Left cardiac atrium (tissue), 4 donors: ENCODE measurements at regions not wholly inside any gene's neighbourhood (a gene's known extent, or its start where the extent isn't known, plus 50 kb on each side); places are given as distances from the start of the nearest gene placed in this dataset.
A peak's percentile ranks its signal among the peaks of the same experiment; 100 is the strongest.
"Not testable (repeated sequence)": the region's sequence is repeated elsewhere in the genome, so short reads cannot be mapped to it uniquely, and the experiment has no call there.

Source experiments
- ATAC-seq, 2 donors: fragments of 200-7000 bp; cut with Tn5 transposase; one replicate each; pipeline ENCODE4 v1.9.1; 2020; ENCODE audit warnings: mild to moderate bottlenecking in 2 of 2, moderate library complexity in 2 of 2
- DNase-seq: peaks from one replicate; pipeline ENCODE4 v3.0.0-alpha.2; 2020
- intact Hi-C, 2 donors: fragments of 100-400 bp; cut with DNase I; formaldehyde crosslinking; loops; one replicate each; pipeline versions ENCODE4 v1.14.1 to v1.15.1; 2022 to 2023
- donor health status: DM: no; HTN: yes; CAD: no.
- donor health status: DM: no; HTN: yes; CAD: no; lungs with severe emphysema.
- donor health status: DM: yes; HTN: yes; CAD: no.
- donor health status: Dilated cardiomyopathy.

DNA sequence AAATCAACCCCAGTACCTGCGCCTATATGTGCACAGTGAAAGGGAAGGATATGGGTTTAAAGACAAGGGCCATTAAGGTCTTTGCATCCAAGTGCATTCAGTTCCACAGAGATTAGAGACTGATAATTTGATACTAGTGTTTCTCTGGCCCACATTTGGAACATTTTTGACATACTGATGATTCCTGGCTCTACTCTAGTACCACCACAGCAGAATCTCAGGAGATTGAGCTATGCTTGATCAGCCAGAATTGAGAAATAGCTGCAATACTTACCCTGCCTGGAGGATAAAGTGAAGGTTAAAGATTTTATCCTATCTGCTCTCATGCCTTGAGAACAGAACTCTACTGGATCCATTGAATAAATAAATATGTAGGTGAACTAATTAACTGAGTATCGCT is 1267.8 kb downstream of the SUCLG1 start:
- intact Hi-C loops: no loop called here
- DNase-seq (no peak), ATAC-seq (no peak)

DNA sequence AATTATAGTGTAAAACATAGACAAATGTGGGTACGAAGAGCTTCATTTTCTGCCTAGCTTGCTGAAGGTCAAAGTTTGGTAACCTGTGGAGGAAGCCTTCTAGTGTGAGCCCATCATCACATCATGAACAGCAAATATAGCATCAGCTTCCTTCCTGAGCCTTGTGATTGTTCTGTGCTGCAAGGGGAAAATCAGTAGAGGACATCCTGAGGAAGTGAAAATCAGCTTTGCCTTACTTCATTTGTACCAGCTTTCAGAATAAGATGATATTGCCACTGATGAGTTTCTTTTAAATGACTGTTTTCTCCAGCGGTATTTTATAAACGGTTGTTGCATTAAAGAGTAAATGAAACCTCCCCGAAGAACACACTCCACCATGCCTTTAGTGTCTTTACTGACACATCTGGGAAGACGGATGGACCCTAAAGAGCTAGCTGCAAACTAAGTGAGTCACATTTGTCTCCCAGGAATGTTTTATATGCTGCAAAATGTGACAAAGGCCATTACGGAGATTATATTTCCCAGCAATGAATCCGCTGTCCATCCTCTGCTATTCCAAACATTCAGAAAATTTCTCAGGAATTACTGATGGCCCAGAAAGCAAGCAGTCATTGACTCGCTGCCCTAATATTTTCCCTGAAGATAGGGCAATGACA is 1272.8 kb downstream of the SUCLG1 start:
- intact Hi-C loops: no loop called here
- ATAC-seq (no peak), DNase-seq (no peak)

DNA sequence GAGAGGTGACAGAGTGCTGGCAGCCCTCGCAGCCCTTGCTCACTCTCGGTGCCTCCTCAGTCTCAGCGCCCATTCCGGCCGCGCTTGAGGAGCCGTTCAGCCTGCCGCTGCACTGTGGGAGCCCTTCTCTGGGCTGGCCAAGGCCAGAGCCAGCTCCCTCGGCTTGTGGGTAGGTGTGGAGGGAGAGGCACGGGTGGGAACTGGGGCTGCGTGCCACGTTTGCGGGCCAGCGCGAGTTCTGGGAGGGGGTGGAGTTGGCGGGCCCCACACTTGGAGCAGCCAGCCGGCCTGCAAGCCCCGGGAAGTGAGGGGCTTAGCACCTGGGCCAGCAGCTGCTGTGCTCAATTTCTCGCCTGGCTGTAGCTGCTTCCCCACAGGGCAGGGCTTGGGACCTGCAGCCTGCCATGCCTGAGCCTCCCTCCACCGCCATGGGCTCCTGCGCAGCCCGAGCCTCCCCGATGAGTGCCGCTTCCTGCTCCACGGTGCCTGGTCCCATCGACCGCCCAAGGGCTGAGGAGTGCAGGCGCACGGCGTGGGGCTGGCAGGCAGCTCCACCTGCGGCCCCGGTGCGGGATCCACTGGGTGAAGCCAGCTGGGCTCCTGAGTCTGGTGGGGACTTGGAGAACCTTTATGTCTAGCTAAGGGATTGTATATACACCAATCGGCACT is 1278.1 kb downstream of the SUCLG1 start:
- ATAC-seq, intact Hi-C loops, DNase-seq: not testable (repeated sequence)

DNA sequence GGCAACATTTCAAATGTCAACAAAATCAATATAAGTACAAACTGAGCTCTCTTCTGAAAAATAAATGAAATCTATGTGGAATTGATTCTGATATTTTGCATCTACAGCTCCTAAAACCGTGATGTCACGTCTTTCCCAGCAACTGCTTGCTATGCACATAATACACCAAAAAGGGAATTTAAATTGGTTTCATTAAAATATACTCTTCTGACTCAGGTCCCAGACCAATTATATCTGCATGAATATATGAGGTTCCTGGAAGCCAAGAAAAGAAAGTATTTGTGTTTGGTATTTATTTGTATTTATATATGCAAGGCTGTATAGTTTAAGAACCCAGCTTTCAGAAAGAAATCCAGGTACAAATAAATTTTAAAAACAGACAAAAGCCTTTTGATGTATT is 1282.5 kb downstream of the SUCLG1 start:
- ATAC-seq (no peak), DNase-seq (no peak)
- intact Hi-C loops: no loop called here

DNA sequence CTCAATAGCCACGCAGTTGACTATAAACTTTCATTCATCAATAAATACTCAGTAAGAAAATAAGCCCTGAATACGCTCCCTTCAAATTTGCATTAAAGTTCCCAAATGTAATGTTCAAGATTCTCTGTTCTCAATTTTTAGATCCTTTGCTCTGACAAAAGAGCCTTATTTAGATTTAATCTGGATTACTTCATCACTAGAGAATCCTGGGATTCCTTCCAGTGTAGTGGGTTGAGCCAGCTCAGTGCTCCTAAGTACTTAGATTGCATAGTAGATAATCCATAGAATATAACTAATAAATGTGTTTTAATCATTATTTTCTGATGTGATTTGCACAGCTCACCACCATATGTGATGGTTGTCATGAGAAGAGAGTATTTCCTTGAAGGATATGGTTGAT is 1286.2 kb downstream of the SUCLG1 start:
- no peak for DNase-seq
- intact Hi-C loops: no loop called here
- ATAC-seq: no peak

DNA sequence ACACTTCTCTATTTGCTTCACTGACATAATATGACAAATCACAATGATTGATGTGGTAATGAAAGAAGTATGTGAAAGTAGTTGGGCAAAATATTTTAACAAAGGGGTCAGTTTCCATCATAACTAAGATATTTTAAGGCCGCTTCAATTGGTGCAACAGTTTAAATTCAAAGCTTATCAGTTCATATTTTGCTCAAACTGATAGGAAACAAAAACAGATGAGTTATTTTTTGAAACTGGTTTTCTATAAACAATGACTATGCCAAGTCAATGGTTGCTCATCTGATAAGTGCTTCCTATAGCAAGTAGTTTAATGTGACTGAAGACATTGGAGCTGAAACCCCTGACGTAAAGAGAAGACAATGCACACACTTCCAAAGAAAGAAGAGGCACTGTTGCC is 1290.7 kb downstream of the SUCLG1 start:
- no peak for ATAC-seq
- intact Hi-C loops: no loop called here
- DNase-seq: no peak

DNA sequence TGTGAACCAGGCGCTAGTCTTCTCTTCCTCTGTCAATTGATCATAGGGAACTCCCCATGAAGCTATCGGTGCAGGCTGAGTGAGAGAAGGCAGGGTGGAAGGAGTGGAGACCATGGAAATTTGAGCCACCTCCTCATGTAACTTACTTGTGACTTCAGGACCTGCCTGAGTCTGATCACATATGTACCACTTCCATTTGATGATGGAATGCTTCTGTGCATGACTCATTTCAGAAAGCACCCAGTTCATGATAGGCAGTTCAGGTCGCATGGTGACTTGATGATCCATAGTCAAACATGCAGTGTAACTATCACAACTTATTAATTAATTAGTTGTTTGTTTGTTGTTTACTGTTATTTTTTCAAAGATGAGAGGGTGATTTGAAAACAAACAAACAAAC is 1296.7 kb downstream of the SUCLG1 start:
- DNase-seq: no peak
- intact Hi-C loops: no loop called here
- no peak for ATAC-seq

DNA sequence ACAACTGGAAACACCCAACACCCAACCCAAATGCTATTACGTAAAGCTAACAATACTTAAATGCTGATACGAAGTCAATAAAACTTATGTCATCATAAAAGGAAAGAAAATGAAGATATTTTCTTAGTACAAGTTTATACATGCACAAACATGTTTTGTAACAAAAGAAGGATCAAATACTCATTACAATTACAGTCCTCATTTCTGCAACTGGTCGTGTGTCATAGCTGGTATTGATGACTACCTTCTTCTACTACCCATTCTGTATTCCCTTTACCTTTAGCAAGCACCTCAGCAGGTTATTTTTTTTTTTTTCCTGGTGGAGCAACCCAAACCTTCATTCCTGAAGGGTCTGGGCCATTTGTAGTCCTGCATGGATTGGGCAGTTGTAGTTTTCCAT is 1298.5 kb downstream of the SUCLG1 start:
- no peak for ATAC-seq
- intact Hi-C loops: no loop called here

DNA sequence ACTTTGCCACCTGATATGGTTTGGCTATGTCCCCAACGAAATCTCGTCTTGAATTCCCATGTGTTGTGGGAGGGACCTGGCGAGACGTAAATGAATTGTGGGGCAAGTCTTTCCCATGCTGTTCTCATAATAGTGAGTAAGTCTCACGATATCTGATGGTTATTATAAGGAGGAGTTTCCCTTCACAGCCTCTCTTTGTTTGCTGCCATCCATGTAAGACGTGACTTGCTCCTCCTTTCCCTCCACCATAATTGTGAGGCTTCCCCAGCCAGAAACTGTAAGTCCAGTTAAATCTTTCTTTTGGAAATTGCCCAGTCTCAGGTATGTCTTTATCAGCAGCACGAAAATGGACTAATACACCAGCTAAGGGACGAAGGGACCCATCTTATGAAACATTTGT is 1303.3 kb downstream of the SUCLG1 start:
- intact Hi-C loops: no loop called here
- DNase-seq: no peak
- no peak for ATAC-seq

More for the DNA sequence above, 1298.5 kb downstream of the SUCLG1 start:
- no peak for DNase-seq

DNA sequence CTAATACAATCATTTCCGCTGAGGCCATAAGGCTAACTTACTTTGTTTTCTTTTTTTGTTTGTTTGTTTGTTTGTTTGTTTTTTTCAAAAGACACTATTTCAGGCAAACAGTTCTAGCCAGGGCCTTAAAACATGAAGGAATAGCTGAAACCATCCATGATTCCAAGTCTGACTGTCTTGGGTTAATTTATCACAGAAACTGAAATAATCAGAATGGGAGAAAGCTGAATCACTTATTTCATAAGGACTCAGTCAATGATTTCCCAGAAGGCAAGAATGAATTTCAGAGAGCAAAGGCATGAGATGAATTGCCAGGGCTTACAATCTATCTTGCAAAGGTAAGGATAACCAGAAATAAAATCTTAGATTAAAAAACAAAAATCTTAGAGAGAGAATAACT is 1315.1 kb downstream of the SUCLG1 start:
- intact Hi-C loops: no loop called here
- DNase-seq (no peak), ATAC-seq (no peak)

DNA sequence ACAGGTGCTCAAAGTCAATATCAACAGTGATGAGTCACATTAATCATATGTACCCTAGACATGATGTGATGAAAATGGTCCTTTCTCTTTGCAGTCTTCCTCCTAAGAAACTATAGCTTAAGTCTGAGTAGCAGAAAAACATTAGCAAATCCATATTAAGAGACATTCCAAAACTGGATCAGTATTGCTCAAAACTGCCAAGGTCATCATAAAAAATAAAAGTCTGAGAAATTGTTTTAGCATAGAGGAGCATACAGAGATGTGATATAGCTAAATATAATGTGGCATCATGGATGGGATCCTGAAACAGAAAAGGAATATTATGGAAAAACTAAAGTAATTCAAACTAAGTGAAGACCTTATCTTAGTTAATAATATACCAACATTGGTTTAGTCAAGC is 1316.1 kb downstream of the SUCLG1 start:
- DNase-seq (no peak), ATAC-seq (no peak)
- intact Hi-C loops: no loop called here

DNA sequence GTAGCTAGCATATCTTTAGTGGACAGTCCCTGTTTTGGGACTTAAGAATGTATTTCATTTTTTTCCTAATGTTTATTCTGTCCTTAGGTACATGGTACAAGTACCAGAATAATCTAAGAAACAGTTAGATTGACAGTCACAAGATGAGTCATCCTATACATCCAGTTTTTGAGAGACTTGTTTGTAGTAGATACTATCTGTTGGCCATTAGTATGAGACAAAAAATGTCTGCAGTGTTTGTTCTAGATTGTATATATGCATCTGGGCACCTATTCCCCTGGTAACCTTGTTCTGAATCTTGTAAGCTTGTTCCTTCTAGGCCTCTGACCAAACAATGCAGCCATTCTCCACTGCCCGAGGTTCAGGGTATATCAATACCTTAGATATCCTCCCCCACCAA is 1343.5 kb downstream of the SUCLG1 start:
- intact Hi-C loops: no loop called here
- no peak for ATAC-seq
- DNase-seq: no peak

DNA sequence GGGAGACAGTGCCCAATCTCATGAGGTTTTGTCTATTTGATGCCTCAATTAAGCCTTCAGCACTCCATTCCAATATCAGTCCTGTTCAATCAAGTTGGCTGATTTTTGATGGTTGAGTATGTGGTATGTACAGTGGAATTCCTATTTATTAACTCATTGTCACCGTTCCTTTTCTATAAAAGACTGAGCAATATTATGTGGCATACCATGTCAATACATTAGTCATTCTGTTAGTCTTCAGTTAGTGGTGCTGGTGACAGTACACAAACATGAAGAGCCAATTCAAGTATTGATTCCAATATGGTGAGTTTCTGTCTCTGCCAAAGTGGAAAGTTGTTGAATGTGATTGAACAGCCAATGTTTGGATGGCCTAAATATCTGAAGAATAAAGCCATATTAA is 1343.9 kb downstream of the SUCLG1 start:
- intact Hi-C loops: no loop called here

DNA sequence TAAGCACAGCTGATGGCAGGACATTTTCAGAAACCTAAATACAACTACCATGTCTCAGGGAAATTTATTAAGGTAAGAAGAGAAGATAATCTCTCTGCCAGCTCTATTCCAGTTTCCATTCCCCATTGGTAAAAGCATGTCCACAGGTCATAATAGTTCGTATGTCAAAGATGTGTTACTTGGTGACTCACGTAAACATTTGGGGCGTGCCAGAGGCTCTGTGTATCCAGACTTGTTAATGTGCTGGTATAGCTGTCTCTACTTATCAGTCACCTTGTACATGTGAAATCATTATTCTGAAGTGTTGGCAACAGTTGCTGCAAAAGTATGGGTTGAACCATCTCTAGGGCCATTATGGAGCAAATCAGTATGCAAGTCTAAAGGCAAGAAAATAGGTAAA is 1345.1 kb downstream of the SUCLG1 start:
- intact Hi-C loops: no loop called here
- no peak for DNase-seq
- ATAC-seq: no peak

More for the DNA sequence above, 1343.9 kb downstream of the SUCLG1 start:
- ATAC-seq (no peak), DNase-seq (no peak)

DNA sequence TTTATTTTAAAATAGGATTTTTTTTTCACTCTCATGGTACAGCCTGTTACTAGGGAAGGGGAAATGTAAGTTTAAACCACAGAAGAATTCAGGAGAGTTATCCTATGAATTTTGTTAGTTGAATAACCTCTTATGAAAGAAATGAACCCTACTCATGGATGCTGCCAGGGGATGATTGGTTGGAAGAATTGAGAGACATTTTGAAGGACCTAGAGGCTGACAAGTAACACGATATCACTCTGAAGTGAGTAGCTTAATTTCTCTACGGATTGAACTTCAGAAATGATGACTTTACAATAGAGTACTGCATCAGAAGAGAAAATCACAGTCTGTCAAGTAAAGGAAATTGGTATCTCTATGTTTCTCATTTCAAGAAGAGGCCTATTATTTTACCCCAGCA is 1346.2 kb downstream of the SUCLG1 start:
- DNase-seq (no peak), ATAC-seq (no peak)
- intact Hi-C loops: no loop called here

DNA sequence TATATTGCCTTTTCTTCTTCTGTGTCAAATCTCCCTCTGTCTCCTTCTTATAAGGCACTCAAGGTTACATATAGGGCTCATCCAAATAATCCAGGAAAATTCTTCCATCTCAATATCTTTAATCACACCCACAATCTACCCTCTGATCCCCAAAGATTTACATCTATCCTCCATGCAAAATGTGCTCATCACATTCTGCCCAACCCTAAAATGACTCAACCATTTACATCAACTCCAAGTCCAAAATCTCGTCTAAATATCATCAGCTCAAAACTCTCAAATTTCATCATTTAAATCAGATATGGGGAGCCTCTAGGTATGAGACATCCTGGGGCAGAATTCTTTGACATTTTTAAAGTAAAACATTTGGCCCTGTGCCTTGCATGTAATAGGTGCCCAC is 1349.8 kb downstream of the SUCLG1 start:
- ATAC-seq (no peak), DNase-seq (no peak)
- intact Hi-C loops: no loop called here

DNA sequence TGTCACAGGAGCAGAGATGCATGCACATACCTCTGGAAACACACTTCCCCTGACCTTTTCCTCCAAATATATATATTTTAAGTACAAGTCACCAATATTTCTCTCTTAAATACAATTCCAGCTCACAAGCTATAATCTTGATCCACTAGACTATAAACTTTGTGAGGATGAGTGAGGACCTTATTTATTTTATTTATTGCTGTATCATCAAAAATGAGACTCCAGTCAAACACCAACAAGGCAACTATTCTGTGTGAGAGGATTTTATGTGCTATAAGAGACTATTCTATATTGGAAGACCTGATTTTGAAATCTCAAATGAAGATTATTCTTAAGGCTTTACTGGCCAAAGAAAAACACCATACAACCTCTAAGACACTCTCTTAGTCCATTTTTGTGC is 1352.2 kb downstream of the SUCLG1 start:
- DNase-seq (no peak), ATAC-seq (no peak)
- intact Hi-C loops: no loop called here

DNA sequence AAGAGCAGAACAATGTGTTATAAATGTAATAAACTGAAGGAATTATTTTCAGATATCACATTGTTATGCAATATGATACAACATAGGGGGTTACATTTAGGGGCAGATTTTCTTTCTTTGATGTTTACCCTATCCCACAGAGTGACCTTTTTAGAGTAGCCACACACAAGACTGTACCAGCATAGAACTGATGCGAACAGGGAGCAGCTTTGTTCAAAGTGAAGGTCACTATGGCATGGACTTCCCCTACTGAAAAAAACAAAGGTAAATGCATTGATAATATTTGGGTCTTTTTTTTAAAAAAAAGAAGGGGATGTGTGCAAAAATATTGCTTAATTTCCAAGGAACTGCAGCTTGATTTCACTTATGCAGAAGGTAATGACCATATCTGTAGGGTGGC is 1354.9 kb downstream of the SUCLG1 start:
- intact Hi-C loops: no loop called here
- no peak for ATAC-seq
- DNase-seq: no peak

DNA sequence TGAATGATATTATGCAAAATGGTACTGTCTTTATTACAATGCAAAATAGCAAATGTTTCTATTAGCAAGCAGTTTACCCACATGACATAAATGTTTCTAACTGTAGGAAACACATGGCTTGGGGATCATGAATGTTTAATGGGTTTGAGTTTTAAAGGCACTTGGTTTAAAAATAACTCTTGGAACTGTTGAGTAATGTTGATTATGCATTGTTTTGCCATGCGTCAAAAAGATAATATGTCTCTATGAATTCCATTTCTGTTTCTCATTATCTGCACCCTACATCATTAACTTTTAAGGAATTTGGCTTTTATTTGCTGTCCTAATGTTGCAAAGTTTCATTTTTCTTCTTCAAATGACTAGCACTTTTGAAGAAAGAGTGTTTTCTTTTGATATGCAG is 1355.5 kb downstream of the SUCLG1 start:
- no peak for DNase-seq
- peak in 1 of 2 donors; percentile 60 for ATAC-seq

DNA sequence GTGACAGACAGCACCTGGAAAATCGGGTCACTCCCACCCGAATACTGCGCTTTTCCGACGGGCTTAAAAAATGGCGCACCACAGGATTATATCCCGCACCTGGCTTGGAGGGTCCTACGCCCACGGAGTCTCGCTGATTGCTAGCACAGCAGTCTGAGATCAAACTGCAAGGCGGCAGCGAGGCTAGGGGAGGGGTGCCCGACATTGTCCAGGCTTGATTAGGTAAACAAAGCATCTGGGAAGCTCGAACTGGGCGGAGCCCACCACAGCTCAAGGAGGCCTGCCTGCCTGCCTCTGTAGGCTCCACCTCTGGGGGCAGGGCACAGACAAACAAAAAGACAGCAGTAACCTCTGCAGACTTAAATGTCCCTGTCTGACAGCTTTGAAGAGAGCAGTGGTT is 1370.0 kb downstream of the SUCLG1 start:
- ATAC-seq, intact Hi-C loops, DNase-seq: not testable (repeated sequence)

More for the DNA sequence above, 1355.5 kb downstream of the SUCLG1 start:
- intact Hi-C loops: no loop called here

DNA sequence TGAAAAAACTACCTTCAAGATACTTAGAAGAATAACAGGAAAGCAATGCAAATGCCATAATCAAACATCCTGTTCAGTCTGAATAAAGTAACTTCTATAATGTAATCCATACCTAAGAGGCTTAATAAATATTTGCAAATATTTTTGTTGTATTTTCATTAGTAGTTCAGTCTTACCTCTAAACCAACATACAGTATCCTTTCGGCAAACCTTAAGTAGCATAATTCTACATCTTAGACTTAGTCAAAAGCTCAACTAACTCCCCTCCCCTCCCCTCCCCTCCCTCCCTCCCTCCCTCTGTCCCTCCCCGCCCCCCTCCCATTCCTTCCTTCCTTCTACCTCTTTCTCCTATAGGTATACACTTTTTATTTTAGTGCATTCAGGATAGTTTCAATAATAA is 1373.2 kb downstream of the SUCLG1 start:
- DNase-seq (no peak), ATAC-seq (no peak)
- intact Hi-C loops: no loop called here
